Activated CD8-positive, alpha-beta T cell treated with anti-CD3 and anti-CD28 coated beads, Interleukin-2, amount 10 ng/mL, durations not matched to agents 7 days and 5 days (primary cell): ENCODE measurements at regions not wholly inside any gene's neighbourhood (a gene's known extent, or its start where the extent isn't known, plus 50 kb on each side); places are given as distances from the start of the nearest gene placed in this dataset.

ENCODE experiments used
- ATAC-seq: fragments of 150-1000 bp; cut with Tn5 transposase; one replicate; pipeline ENCODE4 v1.10.0; 2021; ENCODE audit warnings: moderate library complexity
- CTCF ChIA-PET: fragments of 350-600 bp; sonication (Branson Sonifier 250); formaldehyde crosslinking; loops from one replicate; lab custom pipeline; 2021; ENCODE audit warnings: antibody characterized with exemption; lab: Charles Lee
- POLR2A ChIA-PET: fragments of 350-600 bp; sonication (Branson Sonifier 250); formaldehyde crosslinking; loops from one replicate; lab custom pipeline; 2021; ENCODE audit warnings: antibody characterized with exemption; lab: Charles Lee
- DNase-seq: peaks from one replicate; pipeline ENCODE4 v3.0.0-alpha.2; 2020
- H3K27ac Mint-ChIP-seq: one replicate; pipeline ENCODE4 v1.8.0; 2021; ENCODE audit warnings: mild to moderate bottlenecking, mixed read lengths
- H3K27me3 Mint-ChIP-seq: one replicate; pipeline ENCODE4 v1.8.0; 2021; ENCODE audit warnings: low read depth, mixed read lengths
- H3K36me3 Mint-ChIP-seq: one replicate; pipeline ENCODE4 v1.8.0; 2021; ENCODE audit warnings: low read depth, mixed read lengths
- H3K4me1 Mint-ChIP-seq: one replicate; pipeline ENCODE4 v1.8.0; 2021; ENCODE audit warnings: low read depth, mixed read lengths
- H3K4me3 Mint-ChIP-seq: one replicate; pipeline ENCODE4 v1.8.0; 2021; ENCODE audit warnings: mild to moderate bottlenecking, mixed read lengths
- H3K9me3 Mint-ChIP-seq: one replicate; pipeline ENCODE4 v1.8.0; 2022; ENCODE audit warnings: mixed read lengths; ENCODE audit not compliant: insufficient read depth

- CTCF ChIA-PET, result no interaction called here
- Mint-ChIP-seq H3K27ac (no peak overlapping the region), H3K9me3 (no peaks in the 10 kb centered on the region)
Measured at GRCh38 chr15:70530906-70531305, 232.5 kb downstream of the UACA start.

GRCh38 chr15:70530503-70530902 is 232.9 kb downstream of the UACA start:
- no peaks in the 10 kb centered on the region for H3K9me3 Mint-ChIP-seq
- peak overlapping the region; percentile 51 for H3K27ac Mint-ChIP-seq
- CTCF ChIA-PET, result no interaction called here
- ATAC-seq, result no peak
- DNase-seq, result peak; percentile 17
- H3K4me3 Mint-ChIP-seq, result no peak overlapping the region
- POLR2A ChIA-PET, result no interaction called here
- H3K27me3 Mint-ChIP-seq, result no peaks in the 10 kb centered on the region
- H3K36me3 Mint-ChIP-seq, result peaks cover 8% of the 10 kb centered on the region
- H3K4me1 Mint-ChIP-seq, result peaks cover 71% of the 10 kb centered on the region

More at GRCh38 chr15:70530906-70531305, 232.5 kb downstream of the UACA start:
- Mint-ChIP-seq H3K27me3 (no peaks in the 10 kb centered on the region), H3K4me1 (peaks cover 75% of the 10 kb centered on the region), H3K4me3 (no peak overlapping the region), H3K36me3 (peaks cover 8% of the 10 kb centered on the region)
- ATAC-seq (no peak), DNase-seq (peak; percentile 18)
- POLR2A ChIA-PET, result no interaction called here

GRCh38 chr15:70530017-70530499 is 233.3 kb downstream of the UACA start:
- Mint-ChIP-seq H3K27me3 (no peaks in the 10 kb centered on the region), H3K27ac (peak overlapping the region; percentile 51), H3K4me1 (peaks cover 66% of the 10 kb centered on the region), H3K9me3 (no peaks in the 10 kb centered on the region), H3K4me3 (no peak overlapping the region), H3K36me3 (peaks cover 8% of the 10 kb centered on the region)
- POLR2A ChIA-PET, result no interaction called here
- no peak for ATAC-seq
- CTCF ChIA-PET, result interaction anchor here (4.0 kb wide), 1 partner anchor 19 kb away, joined by 25 read pairs; no protein-coding TSS in a partner anchor
- DNase-seq, result no peak

GRCh38 chr15:70528816-70529215 is 234.5 kb downstream of the UACA start:
- H3K27me3 Mint-ChIP-seq, result no peaks in the 10 kb centered on the region
- no peak for ATAC-seq
- DNase-seq, result peak; percentile 20
- peaks cover 8% of the 10 kb centered on the region for H3K36me3 Mint-ChIP-seq
- no peaks in the 10 kb centered on the region for H3K9me3 Mint-ChIP-seq
- H3K4me3 Mint-ChIP-seq, result peak overlapping the region; percentile 57
- ChIA-PET CTCF (interaction anchor here (0.6 to 4.0 kb wide), 10 partner anchors 8 to 1066 kb away, joined by 3 to 25 read pairs (median 6); partner anchors contain the start of gene TLE3), POLR2A (interaction anchor here (0.6 to 1.2 kb wide), 8 partner anchors 8 to 40 kb away, joined by 3 to 4 read pairs (median 4); no protein-coding TSS in a partner anchor)
- H3K27ac Mint-ChIP-seq, result peak overlapping the region; percentile 94
- H3K4me1 Mint-ChIP-seq, result peaks cover 54% of the 10 kb centered on the region

GRCh38 chr15:70528270-70528706 is 235.1 kb downstream of the UACA start:
- ChIA-PET CTCF (interaction anchor here (0.6 to 4.0 kb wide), 12 partner anchors 8 to 1066 kb away, joined by 3 to 25 read pairs (median 4); partner anchors contain the start of gene TLE3), POLR2A (interaction anchor here (0.6 to 1.2 kb wide), 7 partner anchors 19 to 39 kb away, joined by 3 to 4 read pairs (median 4); no protein-coding TSS in a partner anchor)
- ATAC-seq (peak; percentile 99), DNase-seq (peak; percentile 82)
- H3K4me3 Mint-ChIP-seq, result peak overlapping the region; percentile 57
- no peaks in the 10 kb centered on the region for H3K9me3 Mint-ChIP-seq
- peak overlapping the region; percentile 94 for H3K27ac Mint-ChIP-seq
- H3K27me3 Mint-ChIP-seq, result no peaks in the 10 kb centered on the region
- peaks cover 49% of the 10 kb centered on the region for H3K4me1 Mint-ChIP-seq
- H3K36me3 Mint-ChIP-seq, result peaks cover 8% of the 10 kb centered on the region

- H3K36me3 Mint-ChIP-seq, result peaks cover 8% of the 10 kb centered on the region
- H3K4me1 Mint-ChIP-seq, result peaks cover 47% of the 10 kb centered on the region
- H3K27ac Mint-ChIP-seq, result no peak overlapping the region
- H3K9me3 Mint-ChIP-seq, result no peaks in the 10 kb centered on the region
- H3K27me3 Mint-ChIP-seq, result no peaks in the 10 kb centered on the region
- CTCF ChIA-PET, result interaction anchor here (1.4 to 4.0 kb wide), 4 partner anchors 10 to 195 kb away, joined by 5 to 25 read pairs (median 17); no protein-coding TSS in a partner anchor
- POLR2A ChIA-PET, result interaction anchor here (1.0 kb wide), 1 partner anchor 8 kb away, joined by 5 read pairs; no protein-coding TSS in a partner anchor
- no peak for ATAC-seq
- H3K4me3 Mint-ChIP-seq, result no peak overlapping the region
- no peak for DNase-seq
Measured at GRCh38 chr15:70526974-70527325, 236.4 kb downstream of the UACA start.

GRCh38 chr15:70526221-70526973 is 237.0 kb downstream of the UACA start:
- H3K27me3 Mint-ChIP-seq, result no peaks in the 10 kb centered on the region
- peaks cover 8% of the 10 kb centered on the region for H3K36me3 Mint-ChIP-seq
- DNase-seq (peak; percentile 24), ATAC-seq (no peak)
- H3K4me1 Mint-ChIP-seq, result peaks cover 42% of the 10 kb centered on the region
- H3K4me3 Mint-ChIP-seq, result no peak overlapping the region
- H3K27ac Mint-ChIP-seq, result no peak overlapping the region
- ChIA-PET CTCF (interaction anchor here (1.4 to 4.0 kb wide), 4 partner anchors 10 to 196 kb away, joined by 5 to 25 read pairs (median 17); no protein-coding TSS in a partner anchor), POLR2A (interaction anchor here (1.0 kb wide), 1 partner anchor 8 kb away, joined by 5 read pairs; no protein-coding TSS in a partner anchor)
- H3K9me3 Mint-ChIP-seq, result no peaks in the 10 kb centered on the region

- ChIA-PET POLR2A (no interaction called here), CTCF (interaction anchor here (0.9 kb wide), 1 partner anchor 10 kb away, joined by 3 read pairs; no protein-coding TSS in a partner anchor)
- Mint-ChIP-seq H3K27me3 (no peaks in the 10 kb centered on the region), H3K4me1 (peaks cover 42% of the 10 kb centered on the region), H3K27ac (no peak overlapping the region), H3K36me3 (peaks cover 8% of the 10 kb centered on the region), H3K4me3 (no peak overlapping the region), H3K9me3 (no peaks in the 10 kb centered on the region)
- peak; percentile 16 for DNase-seq
- ATAC-seq, result no peak
Measured at GRCh38 chr15:70525551-70525950, 237.8 kb downstream of the UACA start.

- Mint-ChIP-seq H3K9me3 (no peaks in the 10 kb centered on the region), H3K27ac (no peak overlapping the region), H3K4me1 (peaks cover 32% of the 10 kb centered on the region), H3K27me3 (no peaks in the 10 kb centered on the region), H3K4me3 (no peak overlapping the region), H3K36me3 (peaks cover 8% of the 10 kb centered on the region)
- DNase-seq (no peak), ATAC-seq (no peak)
- CTCF ChIA-PET, result no interaction called here
- POLR2A ChIA-PET, result no interaction called here
Measured at GRCh38 chr15:70524470-70524869, 238.9 kb downstream of the UACA start.

GRCh38 chr15:70523616-70524015 is 239.7 kb downstream of the UACA start:
- Mint-ChIP-seq H3K4me1 (peaks cover 23% of the 10 kb centered on the region), H3K4me3 (no peak overlapping the region), H3K27me3 (peaks cover 5% of the 10 kb centered on the region), H3K36me3 (peaks cover 6% of the 10 kb centered on the region), H3K9me3 (no peaks in the 10 kb centered on the region), H3K27ac (no peak overlapping the region)
- ATAC-seq (no peak), DNase-seq (no peak)
- ChIA-PET POLR2A (no interaction called here), CTCF (interaction anchor here (0.9 to 1.6 kb wide), 3 partner anchors 11 to 58 kb away, joined by 3 to 4 read pairs (median 4); no protein-coding TSS in a partner anchor)

GRCh38 chr15:70523192-70523591 is 240.2 kb downstream of the UACA start:
- H3K27me3 Mint-ChIP-seq, result peaks cover 8% of the 10 kb centered on the region
- no peaks in the 10 kb centered on the region for H3K9me3 Mint-ChIP-seq
- peaks cover 19% of the 10 kb centered on the region for H3K4me1 Mint-ChIP-seq
- POLR2A ChIA-PET, result no interaction called here
- no peak overlapping the region for H3K27ac Mint-ChIP-seq
- DNase-seq, result no peak
- H3K36me3 Mint-ChIP-seq, result peaks cover 2% of the 10 kb centered on the region
- CTCF ChIA-PET, result interaction anchor here (0.9 to 1.6 kb wide), 4 partner anchors 10 to 58 kb away, joined by 3 to 4 read pairs (median 4); no protein-coding TSS in a partner anchor
- no peak for ATAC-seq
- no peak overlapping the region for H3K4me3 Mint-ChIP-seq
